ENCODE measurements at regions not wholly inside any gene's neighbourhood (a gene's known extent, or its start where the extent isn't known, plus 50 kb on each side); places are given as distances from the start of the nearest gene placed in this dataset.

DNA sequence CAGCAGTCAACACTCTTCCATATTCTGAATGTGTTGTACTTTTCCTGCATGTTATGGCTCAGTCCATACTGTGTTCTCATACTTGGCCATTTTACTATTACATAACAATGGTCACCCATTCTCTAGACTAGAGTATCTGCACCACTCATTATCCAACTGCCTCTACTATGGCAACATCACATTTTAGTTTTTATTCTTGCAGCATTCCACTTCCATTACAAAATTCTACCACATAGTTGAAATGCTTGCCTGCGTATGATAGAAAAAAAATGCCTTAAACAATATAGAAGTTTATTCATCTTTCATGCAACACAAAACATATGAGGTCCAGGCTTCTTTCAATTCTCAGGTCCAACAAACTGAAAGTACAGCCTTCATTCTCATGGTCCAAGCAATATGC is 128.0 kb downstream of the TENT5A start:
- H3F3A ChIP-seq (ENCODE audit: insufficient read depth), result no peaks in the 10 kb centered on the region
- H2AFZ ChIP-seq, result no peak overlapping the region

DNA sequence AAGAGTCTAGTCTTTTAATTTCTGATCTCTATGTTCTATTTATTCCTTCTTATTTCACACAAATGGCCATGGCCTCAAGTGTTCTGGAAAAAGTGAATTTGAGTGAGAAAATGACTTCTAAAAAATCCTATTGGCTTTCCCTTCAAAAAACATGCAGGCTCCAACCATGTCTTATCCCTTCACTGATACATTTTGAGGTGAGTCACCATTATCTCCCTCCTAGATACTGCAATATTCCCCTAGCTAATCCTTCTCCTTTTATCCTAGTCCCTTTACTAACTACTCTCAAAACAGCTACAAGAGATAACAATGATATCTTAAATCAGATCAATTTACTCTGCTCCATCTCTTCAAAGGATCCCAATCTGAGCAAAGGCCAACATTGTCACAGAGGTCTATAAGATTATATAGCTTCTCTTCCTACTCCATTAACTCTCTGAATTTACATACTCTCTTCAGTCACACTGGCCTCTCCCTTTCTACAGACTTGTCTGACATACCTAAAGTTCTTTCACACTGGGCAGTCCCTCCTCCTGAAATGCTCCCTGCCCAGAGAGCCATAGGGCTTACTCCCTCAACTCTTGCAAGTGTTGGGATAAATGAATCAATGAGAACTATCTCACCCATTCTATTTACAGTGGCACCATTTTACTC is 129.2 kb downstream of the TENT5A start:
- H3K9me3 ChIP-seq (ENCODE audit: low read depth), result no peaks in the 10 kb centered on the region

More for the DNA sequence above, 128.0 kb downstream of the TENT5A start:
- Histone ChIP-seq H3K4me2 (ENCODE audit: unreplicated experiment) (no peak overlapping the region), H3K4me1 (ENCODE audit: insufficient read depth) (peaks cover 4% of the 10 kb centered on the region; the same call in 1 of the 2 replicates), H3K27me3 (replicated peaks; ENCODE audit: insufficient read depth) (no peaks in the 10 kb centered on the region), H3K36me3 (ENCODE audit: low read depth) (peaks cover 2% of the 10 kb centered on the region; the same call in 1 of the 2 replicates), H3K79me2 (ENCODE audit: insufficient read depth) (no peaks in the 10 kb centered on the region), H3K9me2 (ENCODE audit: insufficient read depth) (peaks cover 6% of the 10 kb centered on the region; the same call in 1 of the 2 replicates), H3K9ac (no peak overlapping the region), H3K4me3 (no peak overlapping the region), H4K20me1 (ENCODE audit: insufficient read depth) (no peaks in the 10 kb centered on the region), H3K27ac (no peak overlapping the region), H3K9me3 (ENCODE audit: low read depth) (peaks cover 5% of the 10 kb centered on the region)
- in situ Hi-C loops (cut with MboI), result no loop called here
- no peak for DNase-seq
- TF ChIP-seq EZH2 (IDR thresholded peaks at IDR 0.05; ENCODE audit: insufficient read depth, poor library complexity, severe bottlenecking), result no peak
- no peak for TF ChIP-seq EZH2phosphoT487 (IDR thresholded peaks at IDR 0.05; ENCODE audit: insufficient read depth, low read depth)
- WGBS, 2 experiments (ENCODE audit: low coverage in 1 of 2, low lambda C conversion rate in 2 of 2, missing lambda C conversion rate in 2 of 2), result 65 to 86% methylated on average over 1 of the region's 1 CpG

DNA sequence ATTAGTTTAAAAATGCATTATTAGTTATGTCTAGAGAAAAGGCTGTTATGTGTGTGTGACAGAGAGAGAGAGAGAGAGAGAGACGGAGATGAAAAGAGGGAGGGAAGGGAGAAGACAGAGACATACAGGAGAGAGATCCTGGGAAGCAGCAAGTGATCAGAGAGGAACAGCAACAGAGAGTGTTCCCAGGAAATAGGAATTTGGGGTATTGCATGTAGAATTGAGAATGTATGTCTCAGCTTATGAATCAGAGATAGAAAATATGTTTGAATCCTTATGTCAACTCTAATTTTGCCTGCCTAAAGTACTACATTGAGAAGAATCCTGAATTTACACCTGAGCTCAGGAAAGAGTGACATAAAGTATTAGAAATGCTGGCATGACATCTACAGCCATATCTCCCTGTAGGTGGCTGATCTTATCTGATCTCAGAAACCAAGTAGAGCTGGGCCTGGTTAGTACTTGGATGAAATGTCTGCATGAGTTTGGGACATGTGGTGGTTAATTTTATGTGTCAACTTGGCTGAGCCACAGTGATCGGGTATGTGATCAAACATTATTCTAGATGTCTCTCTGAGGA is 130.6 kb downstream of the TENT5A start:
- 84 to 95% methylated on average over 2 of the region's 2 CpGs for WGBS, 2 experiments (ENCODE audit: low coverage in 1 of 2, low lambda C conversion rate in 2 of 2, missing lambda C conversion rate in 2 of 2)
- Histone ChIP-seq H4K20me1 (ENCODE audit: insufficient read depth) (no peaks in the 10 kb centered on the region), H3K79me2 (ENCODE audit: insufficient read depth) (no peaks in the 10 kb centered on the region), H3K27ac (no peak overlapping the region), H2AFZ (no peak overlapping the region), H3K4me3 (no peak overlapping the region), H3F3A (ENCODE audit: insufficient read depth) (no peaks in the 10 kb centered on the region), H3K9me2 (ENCODE audit: insufficient read depth) (peaks cover 6% of the 10 kb centered on the region; the same call in 1 of the 2 replicates), H3K4me1 (ENCODE audit: insufficient read depth) (peaks cover 4% of the 10 kb centered on the region; the same call in 1 of the 2 replicates), H3K27me3 (replicated peaks; ENCODE audit: insufficient read depth) (no peaks in the 10 kb centered on the region), H3K4me2 (ENCODE audit: unreplicated experiment) (no peak overlapping the region), H3K9ac (no peak overlapping the region), H3K9me3 (ENCODE audit: low read depth) (no peaks in the 10 kb centered on the region), H3K36me3 (ENCODE audit: low read depth) (no peaks in the 10 kb centered on the region)
- DNase-seq, result peak; percentile 8
- in situ Hi-C loops (cut with MboI), result no loop called here
- TF ChIP-seq EZH2 (IDR thresholded peaks at IDR 0.05; ENCODE audit: insufficient read depth, poor library complexity, severe bottlenecking) (no peak), EZH2phosphoT487 (IDR thresholded peaks at IDR 0.05; ENCODE audit: insufficient read depth, low read depth) (no peak)

More for the DNA sequence above, 129.2 kb downstream of the TENT5A start:
- Histone ChIP-seq H3K9me2 (ENCODE audit: insufficient read depth) (peaks cover 6% of the 10 kb centered on the region; the same call in 1 of the 2 replicates), H3K27ac (no peak overlapping the region), H3K79me2 (ENCODE audit: insufficient read depth) (no peaks in the 10 kb centered on the region), H3K4me2 (ENCODE audit: unreplicated experiment) (no peak overlapping the region), H3K36me3 (ENCODE audit: low read depth) (no peaks in the 10 kb centered on the region), H3K4me3 (no peak overlapping the region), H2AFZ (no peak overlapping the region), H3K4me1 (ENCODE audit: insufficient read depth) (peaks cover 4% of the 10 kb centered on the region; the same call in 1 of the 2 replicates), H3F3A (ENCODE audit: insufficient read depth) (no peaks in the 10 kb centered on the region), H3K9ac (no peak overlapping the region), H4K20me1 (ENCODE audit: insufficient read depth) (no peaks in the 10 kb centered on the region), H3K27me3 (replicated peaks; ENCODE audit: insufficient read depth) (no peaks in the 10 kb centered on the region)
- TF ChIP-seq EZH2phosphoT487 (IDR thresholded peaks at IDR 0.05; ENCODE audit: insufficient read depth, low read depth) (no peak), EZH2 (IDR thresholded peaks at IDR 0.05; ENCODE audit: insufficient read depth, poor library complexity, severe bottlenecking) (no peak)
- DNase-seq, result no peak
- in situ Hi-C loops (cut with MboI), result no loop called here

DNA sequence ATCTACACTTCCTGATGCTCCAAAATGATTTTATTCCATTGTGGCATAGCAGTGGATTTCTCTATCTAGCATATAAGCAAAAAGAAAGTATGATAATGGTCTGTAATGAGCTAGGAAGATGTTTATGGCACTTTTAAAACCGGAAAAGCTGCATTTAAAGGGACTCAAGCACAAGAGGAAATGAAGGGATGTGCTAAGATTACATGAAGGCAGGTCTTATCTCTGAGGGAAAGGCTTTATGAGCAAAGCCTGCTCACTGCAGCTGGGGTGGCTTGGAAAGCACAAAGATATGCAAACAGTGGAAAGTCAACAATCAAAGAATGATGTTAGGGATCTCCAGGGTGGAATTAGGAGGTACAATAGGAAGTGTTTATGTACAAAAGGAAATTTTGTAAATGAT is 138.2 kb downstream of the TENT5A start:
- Histone ChIP-seq H3K4me1 (ENCODE audit: insufficient read depth) (peaks cover 30% of the 10 kb centered on the region), H3K4me3 (peak overlapping the region; percentile 38; the same call in 1 of the 2 replicates), H3K36me3 (ENCODE audit: low read depth) (no peaks in the 10 kb centered on the region), H2AFZ (peak overlapping the region; percentile 24), H3F3A (ENCODE audit: insufficient read depth) (peaks cover 15% of the 10 kb centered on the region; the same call in 1 of the 2 replicates), H3K9me2 (ENCODE audit: insufficient read depth) (no peaks in the 10 kb centered on the region), H3K9me3 (ENCODE audit: low read depth) (no peaks in the 10 kb centered on the region), H3K79me2 (ENCODE audit: insufficient read depth) (no peaks in the 10 kb centered on the region), H3K9ac (peak overlapping the region; percentile 26; the same call in 1 of the 2 replicates), H4K20me1 (ENCODE audit: insufficient read depth) (no peaks in the 10 kb centered on the region), H3K4me2 (ENCODE audit: unreplicated experiment) (peak overlapping the region; percentile 61), H3K27me3 (replicated peaks; ENCODE audit: insufficient read depth) (no peaks in the 10 kb centered on the region), H3K27ac (peak overlapping the region; percentile 53)
- peak; percentile 42 for DNase-seq
- in situ Hi-C loops (cut with MboI), result no loop called here
- TF ChIP-seq EZH2 (IDR thresholded peaks at IDR 0.05; ENCODE audit: insufficient read depth, poor library complexity, severe bottlenecking), result no peak
- TF ChIP-seq EZH2phosphoT487 (IDR thresholded peaks at IDR 0.05; ENCODE audit: insufficient read depth, low read depth), result no peak
- 61 to 64% methylated on average over 1 of the region's 1 CpG for WGBS, 2 experiments (ENCODE audit: low coverage in 1 of 2, low lambda C conversion rate in 2 of 2, missing lambda C conversion rate in 2 of 2)

Data from GM23248 (cell line).